Mesothelial cell of epicardium (in vitro differentiated cells): ENCODE measurements at regions not wholly inside any gene's neighbourhood (a gene's known extent, or its start where the extent isn't known, plus 50 kb on each side); places are given as distances from the start of the nearest gene placed in this dataset.

ENCODE experiments used
- DNase-seq, 2 experiments: peaks; one replicate each; pipeline ENCODE4 v3.0.0; 2021; ENCODE audit warnings: low spot score in 2 of 2; ENCODE audit not compliant: unreplicated experiment in 2 of 2
- H3K27ac Mint-ChIP-seq: 2 replicates; pipeline ENCODE4 v1.8.0; 2021; ENCODE audit warnings: mixed read lengths
- H3K27me3 Mint-ChIP-seq: 2 replicates; pipeline ENCODE4 v1.8.0; 2021; ENCODE audit warnings: low read depth, mixed read lengths
- H3K36me3 Mint-ChIP-seq: 2 replicates; pipeline ENCODE4 v1.8.0; 2021; ENCODE audit warnings: mixed read lengths
- H3K4me1 Mint-ChIP-seq: 2 replicates; pipeline ENCODE4 v1.8.0; 2021; ENCODE audit warnings: mixed read lengths
- H3K4me3 Mint-ChIP-seq: 2 replicates; pipeline ENCODE4 v1.8.0; 2021; ENCODE audit warnings: mild to moderate bottlenecking, moderate library complexity, mixed read lengths
- H3K9me3 Mint-ChIP-seq: 2 replicates; pipeline ENCODE4 v1.8.0; 2021; ENCODE audit warnings: mixed read lengths
- TF ChIP-seq, protein P1 (sequence below): fragments of 200-600 bp; sonication (generic); IDR thresholded peaks from one replicate; pipeline ENCODE4 v1.5.0; 2021; ENCODE audit warnings: antibody characterized with exemption; ENCODE audit not compliant: unreplicated experiment

- Mint-ChIP-seq H3K27me3 (peaks cover 44% of the 10 kb centered on the region), H3K4me3 (no peak overlapping the region), H3K36me3 (no peaks in the 10 kb centered on the region), H3K9me3 (no peaks in the 10 kb centered on the region), H3K4me1 (no peaks in the 10 kb centered on the region), H3K27ac (no peak overlapping the region)
- DNase-seq, result no peak
- TF ChIP-seq, protein P1, sequence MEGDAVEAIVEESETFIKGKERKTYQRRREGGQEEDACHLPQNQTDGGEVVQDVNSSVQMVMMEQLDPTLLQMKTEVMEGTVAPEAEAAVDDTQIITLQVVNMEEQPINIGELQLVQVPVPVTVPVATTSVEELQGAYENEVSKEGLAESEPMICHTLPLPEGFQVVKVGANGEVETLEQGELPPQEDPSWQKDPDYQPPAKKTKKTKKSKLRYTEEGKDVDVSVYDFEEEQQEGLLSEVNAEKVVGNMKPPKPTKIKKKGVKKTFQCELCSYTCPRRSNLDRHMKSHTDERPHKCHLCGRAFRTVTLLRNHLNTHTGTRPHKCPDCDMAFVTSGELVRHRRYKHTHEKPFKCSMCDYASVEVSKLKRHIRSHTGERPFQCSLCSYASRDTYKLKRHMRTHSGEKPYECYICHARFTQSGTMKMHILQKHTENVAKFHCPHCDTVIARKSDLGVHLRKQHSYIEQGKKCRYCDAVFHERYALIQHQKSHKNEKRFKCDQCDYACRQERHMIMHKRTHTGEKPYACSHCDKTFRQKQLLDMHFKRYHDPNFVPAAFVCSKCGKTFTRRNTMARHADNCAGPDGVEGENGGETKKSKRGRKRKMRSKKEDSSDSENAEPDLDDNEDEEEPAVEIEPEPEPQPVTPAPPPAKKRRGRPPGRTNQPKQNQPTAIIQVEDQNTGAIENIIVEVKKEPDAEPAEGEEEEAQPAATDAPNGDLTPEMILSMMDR, result no peak
Observed at GRCh38 chr16:79426663-79427062, 173.9 kb downstream of the MAF start.

DNA sequence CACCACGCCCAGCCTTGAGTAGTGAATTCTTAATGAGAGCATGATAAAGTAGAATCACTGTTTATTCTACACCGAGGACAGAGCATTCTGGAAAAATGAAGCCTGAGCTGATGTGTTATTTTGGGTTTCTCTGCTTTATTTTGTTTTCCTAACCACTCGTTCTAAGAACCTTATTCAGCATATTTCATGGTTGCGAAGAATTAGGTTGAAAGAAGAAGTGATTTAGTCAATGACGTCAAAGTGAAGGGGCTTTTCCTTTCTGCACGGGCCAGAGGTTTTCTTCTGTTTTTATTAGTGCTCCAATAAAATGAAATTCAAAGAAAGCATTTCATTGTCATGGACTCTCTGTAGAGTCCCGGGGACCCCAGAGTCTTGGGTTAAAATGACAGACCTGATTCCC, 178.5 kb downstream of the MAF start:
- Mint-ChIP-seq H3K9me3 (no peaks in the 10 kb centered on the region), H3K4me3 (no peak overlapping the region), H3K27ac (no peak overlapping the region), H3K27me3 (peaks cover 15% of the 10 kb centered on the region), H3K36me3 (no peaks in the 10 kb centered on the region), H3K4me1 (peaks cover 11% of the 10 kb centered on the region)
- TF ChIP-seq, protein P1, result no peak
- DNase-seq, result no peak

GRCh38 chr16:79421126-79421525, 179.4 kb downstream of the MAF start:
- Mint-ChIP-seq H3K4me3 (no peak overlapping the region), H3K9me3 (no peaks in the 10 kb centered on the region), H3K27me3 (peaks cover 16% of the 10 kb centered on the region), H3K27ac (no peak overlapping the region), H3K36me3 (no peaks in the 10 kb centered on the region), H3K4me1 (peaks cover 11% of the 10 kb centered on the region)
- TF ChIP-seq, protein P1, result no peak
- DNase-seq, result no peak

DNA sequence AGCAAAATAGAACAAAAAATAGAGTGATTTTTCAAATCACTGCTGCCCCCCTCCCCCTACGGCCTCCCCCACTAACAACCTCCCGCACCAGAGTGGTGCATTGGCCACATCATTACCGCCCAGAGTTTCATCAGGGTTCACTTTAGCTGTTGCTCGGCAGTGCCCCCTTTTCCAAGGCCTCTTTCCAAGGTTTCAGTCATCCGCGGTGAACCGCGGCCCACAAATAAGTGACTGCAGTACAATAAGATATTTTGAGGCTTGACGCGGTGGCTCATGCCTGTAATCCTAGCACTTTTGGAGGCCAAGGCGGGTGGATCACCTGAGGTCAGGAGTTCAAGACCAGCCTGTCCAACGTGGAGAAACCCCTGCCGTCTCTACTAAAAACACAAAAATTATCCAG, 180.0 kb downstream of the MAF start:
- H3K4me1 Mint-ChIP-seq, result peaks cover 11% of the 10 kb centered on the region

DNA sequence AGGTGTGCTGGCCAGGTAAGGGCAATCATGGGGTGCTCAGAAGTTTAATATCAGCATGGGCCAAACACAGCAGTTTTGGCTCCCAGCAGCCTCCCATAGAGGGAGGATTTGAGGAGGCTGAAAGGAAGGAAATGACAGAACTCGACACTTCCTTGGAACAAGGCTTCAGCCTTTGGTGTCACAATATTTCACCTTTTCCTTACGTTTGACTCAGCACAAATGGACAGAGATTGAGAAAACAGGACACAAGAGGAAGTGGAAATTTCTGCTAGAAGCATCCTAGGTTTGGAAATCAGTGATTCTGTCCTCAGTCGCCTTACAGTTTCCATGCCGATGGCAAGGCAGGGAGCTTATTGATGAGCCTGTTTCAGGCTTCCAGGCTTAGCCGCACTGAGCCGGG, 181.4 kb downstream of the MAF start:
- Mint-ChIP-seq H3K4me3 (no peak overlapping the region), H3K36me3 (no peaks in the 10 kb centered on the region), H3K9me3 (no peaks in the 10 kb centered on the region), H3K4me1 (peaks cover 11% of the 10 kb centered on the region), H3K27ac (no peak overlapping the region), H3K27me3 (peaks cover 32% of the 10 kb centered on the region)
- TF ChIP-seq, protein P1, result no peak
- no peak for DNase-seq

More for the DNA sequence above, 180.0 kb downstream of the MAF start:
- H3K27ac Mint-ChIP-seq, result no peak overlapping the region
- no peak for DNase-seq
- H3K4me3 Mint-ChIP-seq, result no peak overlapping the region
- TF ChIP-seq, protein P1, result no peak
- peaks cover 18% of the 10 kb centered on the region for H3K27me3 Mint-ChIP-seq
- H3K9me3 Mint-ChIP-seq, result no peaks in the 10 kb centered on the region
- no peaks in the 10 kb centered on the region for H3K36me3 Mint-ChIP-seq

- DNase-seq, result no peak
- no peaks in the 10 kb centered on the region for H3K36me3 Mint-ChIP-seq
- peaks cover 11% of the 10 kb centered on the region for H3K4me1 Mint-ChIP-seq
- TF ChIP-seq, protein P1, result no peak
- H3K4me3 Mint-ChIP-seq, result no peak overlapping the region
- no peaks in the 10 kb centered on the region for H3K9me3 Mint-ChIP-seq
- H3K27me3 Mint-ChIP-seq, result peaks cover 33% of the 10 kb centered on the region
- H3K27ac Mint-ChIP-seq, result no peak overlapping the region
Observed at GRCh38 chr16:79417601-79418008, 182.9 kb downstream of the MAF start.
